ENCODE measurements at regions not wholly inside any gene's neighbourhood (a gene's known extent, or its start where the extent isn't known, plus 50 kb on each side); places are given as distances from the start of the nearest gene placed in this dataset.

- TF ChIP-seq SIN3A (IDR thresholded peaks at IDR 0.05; ENCODE audit: borderline replicate concordance, insufficient read depth, low read depth, low read length) = no peak
- no peak for TF ChIP-seq POLR2AphosphoS5 (IDR thresholded peaks at IDR 0.05; ENCODE audit: low read depth, low read length)
- TF ChIP-seq TCF7L2 (IDR thresholded peaks at IDR 0.05; ENCODE audit: low read depth, low read length) = no peak
- POLR2A ChIA-PET = no interaction called here
- no peak for DNase-seq (ENCODE audit: low read depth, low spot score)
- no peak for ATAC-seq
- no peaks in the 10 kb centered on the region for H3K4me1 ChIP-seq (ENCODE audit: control insufficient read depth, insufficient read depth, low read length)
- no TSS peak for BruUV-seq (replicated peaks)
- in situ Hi-C loops (cut with HindIII; ENCODE audit: low pct_unique_long_range_greater_than_20kb, low sequenced_read_pairs) (no loop called here), intact Hi-C loops (cut with micrococcal nuclease; ENCODE audit: unreplicated experiment) (no loop called here)
- no peaks in the 10 kb centered on the region for H3K9me3 ChIP-seq (ENCODE audit: control insufficient read depth, insufficient read depth, low read depth, low read length)
- no peak overlapping the region for H3K27ac ChIP-seq (ENCODE audit: low read length)
- CTCF ChIA-PET = no interaction called here
- H3K36me3 ChIP-seq (ENCODE audit: control insufficient read depth, insufficient read depth, low read length) = no peaks in the 10 kb centered on the region
- no peak overlapping the region for H3K4me3 ChIP-seq (ENCODE audit: low read depth in 2 of 2, low read length in 2 of 2)
- H3K27me3 ChIP-seq (ENCODE audit: control insufficient read depth, insufficient read depth, low read length) = no peaks in the 10 kb centered on the region; the same call in 1 of the 2 replicates
Measured at GRCh38 chr11:15613251-15613650, 498.5 kb downstream of the INSC start.

- H3K9me3 ChIP-seq (ENCODE audit: control insufficient read depth, insufficient read depth, low read depth, low read length) = no peaks in the 10 kb centered on the region
- in situ Hi-C loops (cut with HindIII; ENCODE audit: low pct_unique_long_range_greater_than_20kb, low sequenced_read_pairs) = no loop called here
Measured at GRCh38 chr11:15613789-15614188, 499.1 kb downstream of the INSC start.

More at GRCh38 chr11:15613789-15614188, 499.1 kb downstream of the INSC start:
- no TSS peak for BruUV-seq (replicated peaks)
- TF ChIP-seq CTCF (IDR thresholded peaks at IDR 0.05) = no peak
- TF ChIP-seq SIN3A (IDR thresholded peaks at IDR 0.05; ENCODE audit: borderline replicate concordance, insufficient read depth, low read depth, low read length) = no peak
- no peak for TF ChIP-seq REST (IDR thresholded peaks at IDR 0.05; ENCODE audit: insufficient read depth in 1 of 2, low read depth in 2 of 2, low read length in 1 of 2)
- no peak for TF ChIP-seq POLR2AphosphoS5 (IDR thresholded peaks at IDR 0.05; ENCODE audit: low read depth, low read length)
- TF ChIP-seq TCF7L2 (IDR thresholded peaks at IDR 0.05; ENCODE audit: low read depth, low read length) = no peak
- POLR2A ChIA-PET = no interaction called here
- no peak overlapping the region for H3K4me3 ChIP-seq (ENCODE audit: low read depth in 2 of 2, low read length in 2 of 2)
- no peaks in the 10 kb centered on the region for H3K4me1 ChIP-seq (ENCODE audit: control insufficient read depth, insufficient read depth, low read length)
- ATAC-seq = no peak
- CTCF ChIA-PET = no interaction called here
- H3K27me3 ChIP-seq (ENCODE audit: control insufficient read depth, insufficient read depth, low read length) = no peaks in the 10 kb centered on the region; the same call in 1 of the 2 replicates
- intact Hi-C loops (cut with micrococcal nuclease; ENCODE audit: unreplicated experiment) = no loop called here
- H3K27ac ChIP-seq (ENCODE audit: low read length) = no peak overlapping the region
- H3K36me3 ChIP-seq (ENCODE audit: control insufficient read depth, insufficient read depth, low read length) = no peaks in the 10 kb centered on the region
- no peak for DNase-seq (ENCODE audit: low read depth, low spot score)

All from Panc1 (cell line).